A549 (cell line): ENCODE measurements at regions not wholly inside any gene's neighbourhood (a gene's known extent, or its start where the extent isn't known, plus 50 kb on each side); places are given as distances from the start of the nearest gene placed in this dataset.

Source experiments
- BHLHE40 ChIP-seq: IDR thresholded peaks from 2 replicates; pipeline ENCODE4 v1.6.1; 2012; ENCODE audit warnings: low read depth, low read length, inconsistent platforms
- CEBPB ChIP-seq, 2 experiments: fragments of >200 bp in 1 of 2; sonication (Bioruptor Twin) in 1 of 2; formaldehyde crosslinking in 1 of 2; IDR thresholded peaks; 2 replicates each; pipeline ENCODE4 v1.6.1; 2012 to 2016
- CHD2 ChIP-seq: fragments of 150-350 bp; IDR thresholded peaks from 2 replicates; pipeline ENCODE4 v1.6.1; 2014; ENCODE audit warnings: low read length; ENCODE audit not compliant: partially characterized antibody
- CTCF ChIP-seq: fragments of >200 bp; sonication (Bioruptor Twin); formaldehyde crosslinking; IDR thresholded peaks from 3 replicates; pipeline ENCODE4 v1.5.1; 2016
- EP300 ChIP-seq, 2 experiments: fragments of >200 bp; sonication (Bioruptor Twin); formaldehyde crosslinking; IDR thresholded peaks; 2 replicates in 1 of 2; 3 replicates in 1 of 2; pipeline ENCODE4 v1.6.1; 2016 to 2017
- HOXA7 ChIP-seq: fragments of 250-450 bp; sonication (Bioruptor Pico); IDR thresholded peaks from 2 replicates; pipeline ENCODE4 v1.5.0; 2020; ENCODE audit warnings: mild to moderate bottlenecking, moderate library complexity
- MAFK ChIP-seq: fragments of 450-650 bp; IDR thresholded peaks from 2 replicates; pipeline ENCODE4 v1.6.1; 2014; ENCODE audit not compliant: partially characterized antibody
- MYC ChIP-seq: IDR thresholded peaks from 2 replicates; pipeline ENCODE4 v1.6.1; 2012; ENCODE audit warnings: mild to moderate bottlenecking, inconsistent platforms, low read length, improper control_type of control experiment, borderline replicate concordance
- POLR2A ChIP-seq: IDR thresholded peaks from 2 replicates; pipeline ENCODE4 v1.6.1; 2012; ENCODE audit warnings: mild to moderate bottlenecking, low read length
- POLR2AphosphoS2 ChIP-seq: conservative IDR thresholded peaks from 2 replicates; pipeline ENCODE4 v1.6.1; 2012; ENCODE audit warnings: low read length, improper control_type of control experiment, inconsistent platforms
- RFX5 ChIP-seq: fragments of 450-650 bp; IDR thresholded peaks from 2 replicates; pipeline ENCODE4 v1.7.1; 2014; ENCODE audit warnings: antibody characterized with exemption, mild to moderate bottlenecking, moderate library complexity
- RNF2 ChIP-seq: fragments of 200-600 bp; sonication (generic); IDR thresholded peaks from 2 replicates; pipeline ENCODE4 v1.6.1; 2016; ENCODE audit warnings: low read depth, mild to moderate bottlenecking, antibody characterized with exemption, moderate library complexity, borderline replicate concordance
- TF ChIP-seq, protein P1 (sequence below): fragments of 200-600 bp; sonication (generic); IDR thresholded peaks from 2 replicates; pipeline ENCODE4 v1.6.1; 2016; ENCODE audit warnings: antibody characterized with exemption, mild to moderate bottlenecking, moderate library complexity
- TF ChIP-seq, protein P2 (sequence below): IDR thresholded peaks from 2 replicates; pipeline ENCODE4 v1.6.1; 2012

GRCh38 chr6:165721356-165721755 is 58.3 kb upstream of the PDE10A start:
- TF ChIP-seq, protein P1, sequence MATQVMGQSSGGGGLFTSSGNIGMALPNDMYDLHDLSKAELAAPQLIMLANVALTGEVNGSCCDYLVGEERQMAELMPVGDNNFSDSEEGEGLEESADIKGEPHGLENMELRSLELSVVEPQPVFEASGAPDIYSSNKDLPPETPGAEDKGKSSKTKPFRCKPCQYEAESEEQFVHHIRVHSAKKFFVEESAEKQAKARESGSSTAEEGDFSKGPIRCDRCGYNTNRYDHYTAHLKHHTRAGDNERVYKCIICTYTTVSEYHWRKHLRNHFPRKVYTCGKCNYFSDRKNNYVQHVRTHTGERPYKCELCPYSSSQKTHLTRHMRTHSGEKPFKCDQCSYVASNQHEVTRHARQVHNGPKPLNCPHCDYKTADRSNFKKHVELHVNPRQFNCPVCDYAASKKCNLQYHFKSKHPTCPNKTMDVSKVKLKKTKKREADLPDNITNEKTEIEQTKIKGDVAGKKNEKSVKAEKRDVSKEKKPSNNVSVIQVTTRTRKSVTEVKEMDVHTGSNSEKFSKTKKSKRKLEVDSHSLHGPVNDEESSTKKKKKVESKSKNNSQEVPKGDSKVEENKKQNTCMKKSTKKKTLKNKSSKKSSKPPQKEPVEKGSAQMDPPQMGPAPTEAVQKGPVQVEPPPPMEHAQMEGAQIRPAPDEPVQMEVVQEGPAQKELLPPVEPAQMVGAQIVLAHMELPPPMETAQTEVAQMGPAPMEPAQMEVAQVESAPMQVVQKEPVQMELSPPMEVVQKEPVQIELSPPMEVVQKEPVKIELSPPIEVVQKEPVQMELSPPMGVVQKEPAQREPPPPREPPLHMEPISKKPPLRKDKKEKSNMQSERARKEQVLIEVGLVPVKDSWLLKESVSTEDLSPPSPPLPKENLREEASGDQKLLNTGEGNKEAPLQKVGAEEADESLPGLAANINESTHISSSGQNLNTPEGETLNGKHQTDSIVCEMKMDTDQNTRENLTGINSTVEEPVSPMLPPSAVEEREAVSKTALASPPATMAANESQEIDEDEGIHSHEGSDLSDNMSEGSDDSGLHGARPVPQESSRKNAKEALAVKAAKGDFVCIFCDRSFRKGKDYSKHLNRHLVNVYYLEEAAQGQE: no peak
- TF ChIP-seq CTCF: no peak
- TF ChIP-seq, protein P2, sequence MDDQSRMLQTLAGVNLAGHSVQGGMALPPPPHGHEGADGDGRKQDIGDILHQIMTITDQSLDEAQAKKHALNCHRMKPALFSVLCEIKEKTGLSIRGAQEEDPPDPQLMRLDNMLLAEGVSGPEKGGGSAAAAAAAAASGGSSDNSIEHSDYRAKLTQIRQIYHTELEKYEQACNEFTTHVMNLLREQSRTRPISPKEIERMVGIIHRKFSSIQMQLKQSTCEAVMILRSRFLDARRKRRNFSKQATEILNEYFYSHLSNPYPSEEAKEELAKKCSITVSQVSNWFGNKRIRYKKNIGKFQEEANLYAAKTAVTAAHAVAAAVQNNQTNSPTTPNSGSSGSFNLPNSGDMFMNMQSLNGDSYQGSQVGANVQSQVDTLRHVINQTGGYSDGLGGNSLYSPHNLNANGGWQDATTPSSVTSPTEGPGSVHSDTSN: no peak
- TF ChIP-seq POLR2A: no peak
- no peak for TF ChIP-seq BHLHE40
- TF ChIP-seq RNF2: no peak
- no peak for TF ChIP-seq HOXA7
- TF ChIP-seq CHD2: no peak
- TF ChIP-seq MYC: no peak
- TF ChIP-seq POLR2AphosphoS2: no peak
- TF ChIP-seq CEBPB (IDR thresholded peaks at IDR 0.05): no peak
- TF ChIP-seq EP300 (IDR thresholded peaks at IDR 0.05): no peak
- TF ChIP-seq RFX5: no peak
- no peak for TF ChIP-seq MAFK
